GM19397 (cell line): ENCODE measurements at regions not wholly inside any gene's neighbourhood (a gene's known extent, or its start where the extent isn't known, plus 50 kb on each side); places are given as distances from the start of the nearest gene placed in this dataset.

ENCODE experiments used
- ATAC-seq: cut with Tn5 transposase; IDR thresholded peaks from one replicate; pipeline ENCODE4 v1.9.1; 2021; ENCODE audit warnings: mild to moderate bottlenecking, moderate library complexity; ENCODE audit not compliant: unreplicated experiment

GRCh38 chr12:127393465-127393864 is 873.5 kb upstream of the TMEM132C start:
- ATAC-seq, result no peak

GRCh38 chr12:127393896-127394295 is 873.1 kb upstream of the TMEM132C start:
- ATAC-seq, result no peak

- no peak for ATAC-seq
Measured at GRCh38 chr12:127396734-127397133, 870.2 kb upstream of the TMEM132C start.

DNA sequence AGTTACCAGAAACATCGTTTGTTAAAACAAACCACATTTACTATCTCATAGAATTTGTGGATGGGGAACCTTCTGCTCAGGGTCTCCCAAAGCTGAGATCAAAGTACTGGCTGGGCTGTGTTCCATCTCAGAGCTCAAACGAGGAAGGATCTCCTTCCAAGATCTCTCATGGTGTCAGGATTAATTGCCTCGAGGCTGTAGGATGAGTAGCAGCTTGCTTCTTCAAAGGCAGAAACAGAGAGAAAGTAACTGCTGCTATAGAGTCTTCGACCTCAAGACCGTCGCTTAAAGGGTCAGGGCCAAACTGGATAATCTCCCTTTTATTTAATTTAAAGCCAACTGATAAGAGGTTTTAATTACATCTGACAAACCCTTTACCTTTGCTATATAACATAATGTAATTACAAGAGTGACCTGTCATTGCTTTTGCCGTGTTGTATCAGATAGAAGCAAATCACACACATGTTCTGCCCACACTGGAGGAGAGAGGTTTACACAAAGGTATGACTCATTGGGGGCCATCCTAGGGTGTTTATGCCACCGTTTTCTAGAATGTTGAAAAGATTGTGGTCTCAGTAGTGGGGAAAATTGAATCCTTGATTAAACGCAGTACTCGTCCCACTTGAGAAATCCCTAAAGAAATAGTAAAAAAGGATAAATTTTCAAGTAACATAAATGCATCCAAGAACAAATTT is 868.8 kb upstream of the TMEM132C start:
- ATAC-seq, result no peak

DNA sequence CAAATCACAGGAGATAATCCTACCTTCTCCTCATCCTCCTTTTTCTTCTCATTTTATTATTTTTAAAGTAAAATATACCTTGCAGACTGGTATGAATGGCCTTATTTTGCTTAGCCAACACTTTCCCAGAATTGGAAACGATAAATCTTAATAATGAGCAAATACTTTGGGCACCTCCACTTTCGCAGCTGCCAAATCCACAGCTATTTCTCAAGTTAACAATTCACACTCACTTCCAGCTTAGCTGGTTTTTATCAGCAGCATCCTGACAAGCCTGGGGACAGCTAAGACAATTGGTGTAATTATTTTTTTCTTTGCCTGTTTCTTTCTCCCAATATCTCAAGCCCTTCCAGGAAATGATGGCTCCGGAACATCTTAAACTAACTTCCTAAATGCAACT is 867.5 kb upstream of the TMEM132C start:
- no peak for ATAC-seq

GRCh38 chr12:127400221-127400620 is 866.7 kb upstream of the TMEM132C start:
- ATAC-seq, result no peak

DNA sequence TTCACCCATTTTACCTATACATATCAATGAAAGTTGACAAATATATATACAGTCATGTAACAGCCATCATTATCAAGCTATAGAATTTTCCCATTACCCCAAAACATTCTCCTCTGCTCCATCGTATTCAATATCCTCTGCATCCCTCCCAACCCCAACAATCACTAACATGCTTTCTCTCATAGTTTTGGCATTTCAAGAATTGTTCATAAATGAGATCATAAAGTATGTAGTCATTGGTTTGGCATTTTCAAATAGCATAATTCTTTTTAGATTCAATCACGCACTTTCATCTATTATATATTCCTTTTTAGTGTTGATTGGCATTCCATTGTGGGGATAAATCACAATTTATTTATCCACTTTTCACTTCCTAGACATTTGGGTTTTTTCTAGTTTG is 866.0 kb upstream of the TMEM132C start:
- ATAC-seq, result no peak

GRCh38 chr12:127401536-127401935 is 865.4 kb upstream of the TMEM132C start:
- ATAC-seq, result no peak

GRCh38 chr12:127411166-127411915 is 855.6 kb upstream of the TMEM132C start:
- ATAC-seq, result no peak

DNA sequence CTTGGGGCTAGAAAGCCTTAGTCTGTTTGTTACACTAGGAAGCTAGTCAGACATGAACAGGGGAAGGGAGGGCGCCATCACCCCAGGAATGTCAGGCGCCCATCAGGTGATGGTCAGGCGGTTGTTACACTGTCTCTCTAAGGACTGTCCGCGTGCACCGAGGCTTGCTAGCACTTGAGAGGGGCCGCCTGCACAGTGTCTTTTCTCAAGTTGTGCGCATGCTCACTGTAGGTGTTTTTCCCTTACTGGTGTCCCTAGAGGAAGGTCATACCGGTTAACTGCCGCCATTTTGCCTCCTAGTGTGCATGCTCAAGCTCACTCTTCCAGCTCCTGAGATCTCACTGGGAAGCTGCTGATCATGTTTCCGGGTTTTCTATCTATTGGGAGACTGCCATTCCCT is 855.0 kb upstream of the TMEM132C start:
- no peak for ATAC-seq

DNA sequence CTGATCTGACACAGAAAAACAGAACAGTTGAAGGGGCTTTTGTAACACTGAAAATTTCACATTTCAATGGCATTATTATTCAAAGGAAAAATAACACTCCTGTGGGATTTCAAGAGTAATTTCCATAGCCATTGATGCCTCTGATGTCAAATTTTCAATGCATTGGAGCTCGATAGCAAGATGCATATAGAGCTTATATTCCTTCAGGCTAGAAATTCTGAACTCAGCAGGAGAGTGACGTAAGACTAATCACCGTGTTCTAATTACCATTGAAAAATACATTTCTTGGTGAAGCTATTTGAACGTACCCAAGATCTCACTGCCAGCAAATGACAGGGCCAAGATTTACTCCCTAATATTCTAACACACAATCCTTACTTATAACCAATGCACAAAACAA is 854.1 kb upstream of the TMEM132C start:
- no peak for ATAC-seq

GRCh38 chr12:127414186-127414585 is 852.8 kb upstream of the TMEM132C start:
- ATAC-seq, result no peak

DNA sequence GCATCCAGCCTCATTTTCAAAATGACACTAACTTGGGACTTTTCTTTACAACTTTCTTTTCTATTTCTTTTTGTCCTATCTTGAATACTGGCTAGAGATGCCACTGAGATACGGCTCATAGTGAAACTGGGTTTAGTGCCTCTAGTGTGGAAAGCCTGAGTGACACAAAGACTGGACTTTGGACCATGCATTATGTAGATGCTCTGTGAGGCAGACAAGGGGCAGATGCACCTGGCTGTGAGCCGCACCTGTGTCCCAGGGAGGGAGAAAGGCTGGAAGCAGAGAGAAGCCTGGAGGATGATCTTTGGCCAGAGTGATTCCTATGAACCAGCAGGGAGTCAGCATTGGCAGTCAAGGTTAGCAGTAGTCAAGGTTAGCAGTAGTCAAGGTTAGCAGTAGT is 852.3 kb upstream of the TMEM132C start:
- ATAC-seq, result no peak

DNA sequence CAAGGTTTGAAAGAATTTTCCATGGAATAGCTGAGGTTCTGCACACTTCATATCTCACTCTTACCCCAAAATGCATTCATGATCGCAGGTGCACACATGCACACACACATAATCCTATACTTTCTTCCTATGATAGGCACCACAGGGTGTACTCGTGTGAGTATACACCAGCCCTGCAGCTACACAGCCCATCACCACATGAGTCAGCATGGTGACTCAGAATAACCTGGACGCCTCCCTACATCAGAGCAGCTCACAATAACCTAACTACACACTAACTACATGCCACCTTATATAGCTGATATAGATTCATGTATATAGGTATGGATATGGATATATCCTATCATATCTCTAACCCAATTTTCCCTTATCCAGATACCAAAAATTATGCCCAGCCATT is 850.2 kb upstream of the TMEM132C start:
- ATAC-seq, result no peak

- ATAC-seq, result no peak
Measured at GRCh38 chr12:127419111-127419510, 847.9 kb upstream of the TMEM132C start.

DNA sequence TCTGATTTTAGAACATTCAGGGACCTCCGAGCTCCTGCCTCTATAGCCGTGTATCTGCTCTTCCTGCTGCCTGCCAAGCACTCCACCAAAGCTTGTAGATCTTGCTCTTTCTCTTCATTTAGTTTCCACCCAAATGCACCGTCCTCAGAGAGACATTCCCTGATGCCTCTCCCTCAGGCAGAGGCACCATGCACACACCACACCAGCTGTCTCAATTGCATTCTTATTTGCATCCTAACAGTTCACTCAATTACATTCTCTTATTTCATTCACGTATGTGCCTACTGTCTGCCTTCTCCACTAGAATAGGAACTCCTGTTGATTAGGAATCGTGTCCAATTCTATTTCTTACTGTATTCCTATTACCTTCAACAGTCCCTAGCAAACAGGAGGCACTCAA is 845.4 kb upstream of the TMEM132C start:
- no peak for ATAC-seq

DNA sequence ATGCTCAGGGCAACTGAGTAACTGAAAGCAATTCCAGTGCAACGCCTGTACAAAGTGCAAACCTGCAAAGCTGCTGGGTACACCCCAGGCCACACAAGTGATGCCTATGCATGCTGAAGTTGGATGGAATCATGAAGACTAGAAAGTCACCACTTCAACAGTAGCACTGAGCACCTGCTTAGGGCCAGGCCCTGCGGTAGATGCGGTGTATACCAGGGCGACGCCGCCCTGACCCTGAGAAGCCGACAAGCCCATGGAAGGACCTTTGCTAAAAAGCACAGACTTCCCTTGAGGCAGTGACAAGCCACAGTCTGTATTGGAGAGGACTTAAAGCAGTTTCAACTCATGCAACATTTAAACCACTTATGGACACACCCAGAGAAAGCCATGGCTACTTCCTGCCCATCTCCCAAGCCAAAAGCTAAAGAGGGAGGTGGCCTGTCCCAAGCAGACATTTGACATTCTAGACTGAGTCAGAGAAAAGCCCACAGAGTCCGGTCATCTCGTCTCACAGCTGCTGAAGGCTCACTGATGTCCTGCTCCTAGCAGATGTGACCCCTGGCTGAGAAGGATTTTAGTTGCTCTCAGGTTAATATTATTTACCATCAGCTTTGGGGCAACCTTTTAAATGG is 843.9 kb upstream of the TMEM132C start:
- ATAC-seq, result no peak

- no peak for ATAC-seq
Measured at GRCh38 chr12:127425474-127425873, 841.5 kb upstream of the TMEM132C start.

- no peak for ATAC-seq
Measured at GRCh38 chr12:127428420-127428819, 838.5 kb upstream of the TMEM132C start.

- ATAC-seq, result no peak
Measured at GRCh38 chr12:127429551-127430285, 837.3 kb upstream of the TMEM132C start.

DNA sequence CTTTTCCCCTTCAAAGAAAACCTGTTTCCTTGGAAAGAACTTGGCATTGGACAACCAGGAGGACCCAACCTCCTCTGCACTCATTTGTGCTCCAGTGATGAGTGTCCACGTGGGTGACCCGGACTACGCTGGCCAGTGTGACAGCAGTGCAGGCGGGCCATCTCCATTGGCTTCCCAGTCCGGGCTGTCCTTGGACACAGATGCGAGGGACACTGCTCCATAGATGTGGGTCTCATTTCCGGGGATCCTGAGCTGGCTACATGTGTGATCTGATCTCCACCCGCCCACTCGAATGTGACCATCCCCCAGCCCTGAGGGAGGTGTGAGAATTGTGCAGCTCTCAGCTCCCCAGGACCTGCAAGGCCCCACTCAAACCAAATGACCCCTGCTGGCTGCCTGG is 836.6 kb upstream of the TMEM132C start:
- ATAC-seq, result no peak
